ENCODE measurements at regions not wholly inside any gene's neighbourhood (a gene's known extent, or its start where the extent isn't known, plus 50 kb on each side); places are given as distances from the start of the nearest gene placed in this dataset.

- no peak for TF ChIP-seq CTCF (IDR thresholded peaks at IDR 0.05; ENCODE audit: extremely low read depth in 1 of 2, insufficient read depth in 1 of 2, low read depth in 1 of 2, low read length in 2 of 2)
- no peak for TF ChIP-seq POLR2AphosphoS5 (IDR thresholded peaks at IDR 0.05; ENCODE audit: insufficient read depth, low read depth, low read length)
- TF ChIP-seq MYC (IDR thresholded peaks at IDR 0.05; ENCODE audit: low read depth, low read length): no peak
Measured at GRCh38 chr5:108636135-108636853, 111.4 kb upstream of the FER start.

Data from endothelial cell of umbilical vein (primary cell).